ENCODE measurements at regions not wholly inside any gene's neighbourhood (a gene's known extent, or its start where the extent isn't known, plus 50 kb on each side); places are given as distances from the start of the nearest gene placed in this dataset.

- Histone ChIP-seq H3K4me3 (ENCODE audit: low read depth, low read length, poor library complexity, severe bottlenecking) (no peak overlapping the region), H2AFZ (ENCODE audit: low read length) (no peak overlapping the region), H3F3A (ENCODE audit: insufficient read depth, low read length) (no peaks in the 10 kb centered on the region), H3K4me2 (ENCODE audit: low read length) (no peak overlapping the region), H3K9me2 (ENCODE audit: low read depth, low read length) (no peaks in the 10 kb centered on the region), H3K27me3 (ENCODE audit: insufficient read depth, low read length) (no peaks in the 10 kb centered on the region), H3K27ac (ENCODE audit: low read depth, low read length, poor library complexity, severe bottlenecking) (no peak overlapping the region), H4K20me1 (ENCODE audit: insufficient read depth, low read length) (no peaks in the 10 kb centered on the region), H3K36me3 (ENCODE audit: insufficient read depth, low read length) (no peaks in the 10 kb centered on the region), H3K9ac (ENCODE audit: low read length) (no peak overlapping the region), H3K4me1 (ENCODE audit: insufficient read depth, low read length, severe bottlenecking) (no peaks in the 10 kb centered on the region), H3K9me3 (ENCODE audit: low read length) (no peaks in the 10 kb centered on the region), H3K79me2 (ENCODE audit: insufficient read depth, low read length) (no peaks in the 10 kb centered on the region)
- TF ChIP-seq CTCF (IDR thresholded peaks at IDR 0.05; ENCODE audit: low read length) (no peak), EZH2 (IDR thresholded peaks at IDR 0.05; ENCODE audit: borderline replicate concordance, low read length) (no peak)
These were observed 178.2 kb upstream of the NRG3 start for GRCh38 chr10:81696609-81697388.

- H3K9ac ChIP-seq (ENCODE audit: low read length) = no peak overlapping the region
These were observed 170.4 kb upstream of the NRG3 start for GRCh38 chr10:81704596-81704995.

GRCh38 chr10:81708416-81708815, 166.6 kb upstream of the NRG3 start:
- no peak overlapping the region for H3K4me2 ChIP-seq (ENCODE audit: low read length)
- H2AFZ ChIP-seq (ENCODE audit: low read length) = no peak overlapping the region
- no peak overlapping the region for H3K27ac ChIP-seq (ENCODE audit: low read depth, low read length, poor library complexity, severe bottlenecking)
- no peaks in the 10 kb centered on the region for H3K9me3 ChIP-seq (ENCODE audit: low read length)
- no peaks in the 10 kb centered on the region for H3K4me1 ChIP-seq (ENCODE audit: insufficient read depth, low read length, severe bottlenecking)
- no peak overlapping the region for H3K9ac ChIP-seq (ENCODE audit: low read length)
- no peaks in the 10 kb centered on the region for H4K20me1 ChIP-seq (ENCODE audit: insufficient read depth, low read length)
- H3K4me3 ChIP-seq (ENCODE audit: low read depth, low read length, poor library complexity, severe bottlenecking) = no peak overlapping the region
- H3K9me2 ChIP-seq (ENCODE audit: low read depth, low read length) = no peaks in the 10 kb centered on the region
- no peaks in the 10 kb centered on the region for H3K79me2 ChIP-seq (ENCODE audit: insufficient read depth, low read length)
- TF ChIP-seq CTCF (IDR thresholded peaks at IDR 0.05; ENCODE audit: low read length) = no peak
- no peak for TF ChIP-seq EZH2 (IDR thresholded peaks at IDR 0.05; ENCODE audit: borderline replicate concordance, low read length)
- H3F3A ChIP-seq (ENCODE audit: insufficient read depth, low read length) = no peaks in the 10 kb centered on the region
- H3K27me3 ChIP-seq (ENCODE audit: insufficient read depth, low read length) = no peaks in the 10 kb centered on the region
- no peaks in the 10 kb centered on the region for H3K36me3 ChIP-seq (ENCODE audit: insufficient read depth, low read length)

More at GRCh38 chr10:81704596-81704995, 170.4 kb upstream of the NRG3 start:
- Histone ChIP-seq H3K27me3 (ENCODE audit: insufficient read depth, low read length) (no peaks in the 10 kb centered on the region), H4K20me1 (ENCODE audit: insufficient read depth, low read length) (no peaks in the 10 kb centered on the region), H3K9me2 (ENCODE audit: low read depth, low read length) (no peaks in the 10 kb centered on the region), H2AFZ (ENCODE audit: low read length) (no peak overlapping the region), H3K4me2 (ENCODE audit: low read length) (no peak overlapping the region), H3K4me3 (ENCODE audit: low read depth, low read length, poor library complexity, severe bottlenecking) (no peak overlapping the region), H3F3A (ENCODE audit: insufficient read depth, low read length) (no peaks in the 10 kb centered on the region), H3K27ac (ENCODE audit: low read depth, low read length, poor library complexity, severe bottlenecking) (no peak overlapping the region), H3K79me2 (ENCODE audit: insufficient read depth, low read length) (no peaks in the 10 kb centered on the region), H3K36me3 (ENCODE audit: insufficient read depth, low read length) (no peaks in the 10 kb centered on the region), H3K9me3 (ENCODE audit: low read length) (no peaks in the 10 kb centered on the region), H3K4me1 (ENCODE audit: insufficient read depth, low read length, severe bottlenecking) (no peaks in the 10 kb centered on the region)
- no peak for TF ChIP-seq CTCF (IDR thresholded peaks at IDR 0.05; ENCODE audit: low read length)
- no peak for TF ChIP-seq EZH2 (IDR thresholded peaks at IDR 0.05; ENCODE audit: borderline replicate concordance, low read length)
